ENCODE measurements at regions not wholly inside any gene's neighbourhood (a gene's known extent, or its start where the extent isn't known, plus 50 kb on each side); places are given as distances from the start of the nearest gene placed in this dataset.
"Not testable (repeated sequence)": the region's sequence is repeated elsewhere in the genome, so short reads cannot be mapped to it uniquely, and the experiment has no call there.

GRCh38 chrX:96480081-96480480, 204.6 kb upstream of the DIAPH2 start:
- no peaks in the 10 kb centered on the region for H3K27me3 ChIP-seq (ENCODE audit: control insufficient read depth, insufficient read depth, low read length)
- ChIA-PET CTCF (no interaction called here), POLR2A (no interaction called here)
- no peak overlapping the region for H3K4me3 ChIP-seq (ENCODE audit: low read depth, low read length)
- H3K36me3 ChIP-seq (ENCODE audit: control insufficient read depth, insufficient read depth, low read length), result no peaks in the 10 kb centered on the region
- TF ChIP-seq CTCF (IDR thresholded peaks at IDR 0.05; ENCODE audit: insufficient read depth, low read depth, low read length), result no peak
- DNase-seq (ENCODE audit: low read depth), result peak; percentile 6

GRCh38 chrX:96481831-96482230, 202.8 kb upstream of the DIAPH2 start:
- no peak for DNase-seq (ENCODE audit: low read depth)
- no peak for TF ChIP-seq CTCF (IDR thresholded peaks at IDR 0.05; ENCODE audit: insufficient read depth, low read depth, low read length)
- ChIA-PET POLR2A (no interaction called here), CTCF (no interaction called here)
- Histone ChIP-seq H3K27me3 (ENCODE audit: control insufficient read depth, insufficient read depth, low read length) (no peaks in the 10 kb centered on the region), H3K4me3 (ENCODE audit: low read depth, low read length) (no peak overlapping the region), H3K36me3 (ENCODE audit: control insufficient read depth, insufficient read depth, low read length) (no peaks in the 10 kb centered on the region)

GRCh38 chrX:96483647-96484160, 200.9 kb upstream of the DIAPH2 start:
- DNase-seq (ENCODE audit: low read depth), result no peak
- POLR2A ChIA-PET, result no interaction called here
- H3K4me3 ChIP-seq (ENCODE audit: low read depth, low read length), result no peak overlapping the region
- CTCF ChIA-PET, result no interaction called here
- H3K27me3 ChIP-seq (ENCODE audit: control insufficient read depth, insufficient read depth, low read length), result no peaks in the 10 kb centered on the region
- H3K36me3 ChIP-seq (ENCODE audit: control insufficient read depth, insufficient read depth, low read length), result no peaks in the 10 kb centered on the region
- no peak for TF ChIP-seq CTCF (IDR thresholded peaks at IDR 0.05; ENCODE audit: insufficient read depth, low read depth, low read length)

GRCh38 chrX:96486687-96487086, 198.0 kb upstream of the DIAPH2 start:
- CTCF ChIA-PET; H3K36me3 ChIP-seq (ENCODE audit: control insufficient read depth, insufficient read depth, low read length); H3K4me3 ChIP-seq (ENCODE audit: low read depth, low read length); POLR2A ChIA-PET; H3K27me3 ChIP-seq (ENCODE audit: control insufficient read depth, insufficient read depth, low read length); DNase-seq (ENCODE audit: low read depth): not testable (repeated sequence)

GRCh38 chrX:96502507-96502906, 182.1 kb upstream of the DIAPH2 start:
- H3K4me3 ChIP-seq (ENCODE audit: low read depth, low read length), result no peak overlapping the region
- no peak for TF ChIP-seq CTCF (IDR thresholded peaks at IDR 0.05; ENCODE audit: insufficient read depth, low read depth, low read length)
- ChIA-PET CTCF (no interaction called here), POLR2A (no interaction called here)
- no peaks in the 10 kb centered on the region for H3K27me3 ChIP-seq (ENCODE audit: control insufficient read depth, insufficient read depth, low read length)
- H3K36me3 ChIP-seq (ENCODE audit: control insufficient read depth, insufficient read depth, low read length), result no peaks in the 10 kb centered on the region
- no peak for DNase-seq (ENCODE audit: low read depth)

GRCh38 chrX:96529386-96529785, 155.3 kb upstream of the DIAPH2 start:
- H3K4me3 ChIP-seq (ENCODE audit: low read depth, low read length); H3K27me3 ChIP-seq (ENCODE audit: control insufficient read depth, insufficient read depth, low read length); POLR2A ChIA-PET; DNase-seq (ENCODE audit: low read depth); H3K36me3 ChIP-seq (ENCODE audit: control insufficient read depth, insufficient read depth, low read length): not testable (repeated sequence)
- CTCF ChIA-PET, result interaction anchor here (0.6 kb wide), 1 partner anchor 185 kb away, joined by 3 read pairs; no protein-coding TSS in a partner anchor
